ENCODE measurements at regions not wholly inside any gene's neighbourhood (a gene's known extent, or its start where the extent isn't known, plus 50 kb on each side); places are given as distances from the start of the nearest gene placed in this dataset.

GRCh38 chr12:53840316-53840715 lies 88.5 kb upstream of the CISTR start:
- no peak overlapping the region for H2AFZ ChIP-seq (ENCODE audit: low read depth, low read length)
- FAIRE-seq, result no peak
- H3K27ac ChIP-seq (ENCODE audit: insufficient read depth, low read depth, low read length), result no peak overlapping the region
- H3K9ac ChIP-seq (replicated peaks; ENCODE audit: extremely low read depth, insufficient read depth, low read length), result no peak overlapping the region
- H3K4me2 ChIP-seq (ENCODE audit: insufficient read depth, low read length), result no peak overlapping the region
- no peak for TF ChIP-seq CTCF (IDR thresholded peaks at IDR 0.05; ENCODE audit: extremely low read depth in 1 of 2, insufficient read depth in 1 of 2, low read depth in 1 of 2, low read length in 2 of 2)
- no peak for TF ChIP-seq GATA2 (IDR thresholded peaks at IDR 0.05; ENCODE audit: insufficient read depth, insufficient read length, low read depth, low read length)
- TF ChIP-seq POLR2A (IDR thresholded peaks at IDR 0.05; ENCODE audit: low read depth, low read length), result no peak
- no peak for TF ChIP-seq EZH2 (IDR thresholded peaks at IDR 0.05; ENCODE audit: borderline replicate concordance, low read depth, low read length, severe bottlenecking)
- TF ChIP-seq MAX (IDR thresholded peaks at IDR 0.05; ENCODE audit: insufficient read depth, insufficient read length), result no peak
- H3K4me1 ChIP-seq (ENCODE audit: control insufficient read depth, extremely low read depth, insufficient read depth, low read length), result no peaks in the 10 kb centered on the region
- CTCF ChIA-PET, result no interaction called here
- H4K20me1 ChIP-seq (replicated peaks; ENCODE audit: control insufficient read depth, extremely low read depth, insufficient read depth, low read length), result no peaks in the 10 kb centered on the region
- peaks cover 10 to 14% of the 10 kb centered on the region in 2 experiments for H3K27me3 ChIP-seq (ENCODE audit: control insufficient read depth in 2 of 2, insufficient read depth in 2 of 2, low read length in 2 of 2)
- no peaks in the 10 kb centered on the region for H3K79me2 ChIP-seq (ENCODE audit: control insufficient read depth, insufficient read depth, low read length)
- no peaks in the 10 kb centered on the region for H3K36me3 ChIP-seq (ENCODE audit: control insufficient read depth in 2 of 2, extremely low read depth in 1 of 2, insufficient read depth in 2 of 2, low read length in 2 of 2)
- no peaks in the 10 kb centered on the region for H3K9me3 ChIP-seq (replicated peaks; ENCODE audit: control insufficient read depth, insufficient read depth, low read length)
- dilution Hi-C loops (cut with MboI; ENCODE audit: extremely low pct_ligation_motif_present, low sequenced_read_pairs) (no loop called here), intact Hi-C loops (cut with micrococcal nuclease) (no loop called here)
- no TSS peak for BruUV-seq (replicated peaks)
- no peaks in the 10 kb centered on the region for H3K9me1 ChIP-seq (replicated peaks; ENCODE audit: control insufficient read depth, extremely low read depth, insufficient read depth, low read length)
- POLR2A ChIA-PET, result no interaction called here
- no peak for DNase-seq (ENCODE audit: low read depth, low spot score)
- H3K4me3 ChIP-seq (replicated peaks in 1 of 3; ENCODE audit: insufficient read depth in 1 of 3, low read depth in 1 of 3, low read length in 3 of 3), result no peak overlapping the region

- Histone ChIP-seq H2AFZ (ENCODE audit: low read depth, low read length) (no peak overlapping the region), H3K36me3 (ENCODE audit: control insufficient read depth in 2 of 2, extremely low read depth in 1 of 2, insufficient read depth in 2 of 2, low read length in 2 of 2) (no peaks in the 10 kb centered on the region), H3K9ac (replicated peaks; ENCODE audit: extremely low read depth, insufficient read depth, low read length) (no peak overlapping the region), H3K4me3 (replicated peaks in 1 of 3; ENCODE audit: insufficient read depth in 1 of 3, low read depth in 1 of 3, low read length in 3 of 3) (no peak overlapping the region), H3K4me2 (ENCODE audit: insufficient read depth, low read length) (no peak overlapping the region), H3K9me3 (replicated peaks; ENCODE audit: control insufficient read depth, insufficient read depth, low read length) (no peaks in the 10 kb centered on the region), H3K4me1 (ENCODE audit: control insufficient read depth, extremely low read depth, insufficient read depth, low read length) (no peaks in the 10 kb centered on the region), H3K27me3 (ENCODE audit: control insufficient read depth in 2 of 2, insufficient read depth in 2 of 2, low read length in 2 of 2) (peaks cover 6 to 7% of the 10 kb centered on the region in 2 experiments), H3K9me1 (replicated peaks; ENCODE audit: control insufficient read depth, extremely low read depth, insufficient read depth, low read length) (no peaks in the 10 kb centered on the region), H3K27ac (ENCODE audit: insufficient read depth, low read depth, low read length) (no peak overlapping the region), H3K79me2 (ENCODE audit: control insufficient read depth, insufficient read depth, low read length) (no peaks in the 10 kb centered on the region), H4K20me1 (replicated peaks; ENCODE audit: control insufficient read depth, extremely low read depth, insufficient read depth, low read length) (no peaks in the 10 kb centered on the region)
- CTCF ChIA-PET, result no interaction called here
- TF ChIP-seq MYC (IDR thresholded peaks at IDR 0.05; ENCODE audit: low read depth, low read length), result no peak
- TF ChIP-seq GATA2 (IDR thresholded peaks at IDR 0.05; ENCODE audit: insufficient read depth, insufficient read length, low read depth, low read length), result no peak
- TF ChIP-seq CTCF (IDR thresholded peaks at IDR 0.05; ENCODE audit: extremely low read depth in 1 of 2, insufficient read depth in 1 of 2, low read depth in 1 of 2, low read length in 2 of 2), result no peak
- TF ChIP-seq POLR2A (IDR thresholded peaks at IDR 0.05; ENCODE audit: low read depth, low read length), result no peak
- no peak for TF ChIP-seq POLR2AphosphoS5 (IDR thresholded peaks at IDR 0.05; ENCODE audit: insufficient read depth, low read depth, low read length)
- no peak for TF ChIP-seq MAX (IDR thresholded peaks at IDR 0.05; ENCODE audit: insufficient read depth, insufficient read length)
- no peak for TF ChIP-seq EZH2 (IDR thresholded peaks at IDR 0.05; ENCODE audit: borderline replicate concordance, low read depth, low read length, severe bottlenecking)
- TF ChIP-seq FOS (IDR thresholded peaks at IDR 0.05; ENCODE audit: borderline replicate concordance, insufficient read depth, low read length), result no peak
- TF ChIP-seq JUN (IDR thresholded peaks at IDR 0.05; ENCODE audit: borderline replicate concordance, insufficient read depth, insufficient read length, low read depth), result no peak
- intact Hi-C loops (cut with micrococcal nuclease), result no loop called here
- no TSS peak for BruUV-seq (replicated peaks)
- DNase-seq (ENCODE audit: low read depth, low spot score) (no peak), FAIRE-seq (no peak)
- dilution Hi-C loops (cut with MboI; ENCODE audit: extremely low pct_ligation_motif_present, low sequenced_read_pairs), result no loop called here
- POLR2A ChIA-PET, result no interaction called here
These were observed 90.9 kb upstream of the CISTR start for GRCh38 chr12:53842686-53843085.
